Lower leg skin (tissue), 3 donors: ENCODE measurements at regions not wholly inside any gene's neighbourhood (a gene's known extent, or its start where the extent isn't known, plus 50 kb on each side); places are given as distances from the start of the nearest gene placed in this dataset.

Experiments
- POLR2A ChIP-seq, 2 donors: fragments of 450-650 bp; IDR thresholded peaks; one replicate each; pipeline ENCODE4 v1.6.1; 2016 to 2017; ENCODE audit warnings: antibody characterized with exemption in 2 of 2, mild to moderate bottlenecking in 1 of 2, moderate library complexity in 1 of 2
- TF ChIP-seq, protein P1 (sequence below), 3 donors: fragments of 450-650 bp; IDR thresholded peaks; one replicate each; pipeline ENCODE4 v1.5.1; 2016; ENCODE audit warnings: antibody characterized with exemption in 3 of 3, mild to moderate bottlenecking in 3 of 3, moderate library complexity in 2 of 3

DNA sequence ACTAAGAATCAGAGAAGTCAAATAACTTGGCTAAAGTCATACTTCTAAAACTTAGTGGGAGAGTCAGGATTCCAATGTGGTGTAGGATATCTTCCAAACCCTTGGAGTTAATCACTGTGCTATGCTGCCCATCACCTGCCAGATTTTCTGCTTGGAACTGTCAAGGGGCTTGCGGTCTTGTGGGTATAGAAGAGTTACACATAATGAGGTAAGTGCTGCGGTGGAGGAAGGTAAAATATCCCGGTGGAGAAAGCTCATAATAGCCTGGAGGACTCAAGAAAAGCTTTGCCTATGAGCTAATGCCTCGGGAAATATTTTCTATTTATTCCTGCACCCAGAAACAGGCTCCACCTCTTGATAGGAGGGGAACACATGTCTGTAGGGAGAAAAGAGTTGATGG, 195.6 kb downstream of the UTP18 start:
- TF ChIP-seq POLR2A (IDR thresholded peaks at IDR 0.05), result no peak
- TF ChIP-seq, protein P1, sequence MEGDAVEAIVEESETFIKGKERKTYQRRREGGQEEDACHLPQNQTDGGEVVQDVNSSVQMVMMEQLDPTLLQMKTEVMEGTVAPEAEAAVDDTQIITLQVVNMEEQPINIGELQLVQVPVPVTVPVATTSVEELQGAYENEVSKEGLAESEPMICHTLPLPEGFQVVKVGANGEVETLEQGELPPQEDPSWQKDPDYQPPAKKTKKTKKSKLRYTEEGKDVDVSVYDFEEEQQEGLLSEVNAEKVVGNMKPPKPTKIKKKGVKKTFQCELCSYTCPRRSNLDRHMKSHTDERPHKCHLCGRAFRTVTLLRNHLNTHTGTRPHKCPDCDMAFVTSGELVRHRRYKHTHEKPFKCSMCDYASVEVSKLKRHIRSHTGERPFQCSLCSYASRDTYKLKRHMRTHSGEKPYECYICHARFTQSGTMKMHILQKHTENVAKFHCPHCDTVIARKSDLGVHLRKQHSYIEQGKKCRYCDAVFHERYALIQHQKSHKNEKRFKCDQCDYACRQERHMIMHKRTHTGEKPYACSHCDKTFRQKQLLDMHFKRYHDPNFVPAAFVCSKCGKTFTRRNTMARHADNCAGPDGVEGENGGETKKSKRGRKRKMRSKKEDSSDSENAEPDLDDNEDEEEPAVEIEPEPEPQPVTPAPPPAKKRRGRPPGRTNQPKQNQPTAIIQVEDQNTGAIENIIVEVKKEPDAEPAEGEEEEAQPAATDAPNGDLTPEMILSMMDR (IDR thresholded peaks at IDR 0.05), result no peak
